ENCODE measurements at regions not wholly inside any gene's neighbourhood (a gene's known extent, or its start where the extent isn't known, plus 50 kb on each side); places are given as distances from the start of the nearest gene placed in this dataset.
A peak's percentile ranks its signal among the peaks of the same experiment; 100 is the strongest.

GRCh38 chr4:141290771-141291170 lies 70.1 kb downstream of the ZNF330 start:
- DNase-seq (ENCODE audit: low read depth), result no peak

- no peak for DNase-seq (ENCODE audit: low read depth)
Measured at GRCh38 chr4:141294306-141294705, 73.6 kb downstream of the ZNF330 start.

- no peak for DNase-seq (ENCODE audit: low read depth)
Measured at GRCh38 chr4:141301216-141301615, 80.5 kb downstream of the ZNF330 start.

- DNase-seq (ENCODE audit: low read depth), result no peak
Measured at GRCh38 chr4:141302924-141303323, 82.2 kb downstream of the ZNF330 start.

GRCh38 chr4:141304346-141304745 lies 83.7 kb downstream of the ZNF330 start:
- DNase-seq (ENCODE audit: low read depth), result no peak

GRCh38 chr4:141306331-141306730 lies 85.6 kb downstream of the ZNF330 start:
- no peak for DNase-seq (ENCODE audit: low read depth)

- peak; percentile 97 for DNase-seq (ENCODE audit: low read depth)
Measured at GRCh38 chr4:141307241-141307689, 86.6 kb downstream of the ZNF330 start.

- DNase-seq (ENCODE audit: low read depth), result no peak
Measured at GRCh38 chr4:141309874-141310273, 89.2 kb downstream of the ZNF330 start.

GRCh38 chr4:141311246-141312204 lies 90.8 kb downstream of the ZNF330 start:
- no peak for DNase-seq (ENCODE audit: low read depth)

- DNase-seq (ENCODE audit: low read depth), result no peak
Measured at GRCh38 chr4:141314627-141315026, 93.9 kb downstream of the ZNF330 start.

GRCh38 chr4:141328560-141329173 lies 108.0 kb downstream of the ZNF330 start:
- DNase-seq (ENCODE audit: low read depth), result no peak

GRCh38 chr4:141329174-141329569 lies 108.5 kb downstream of the ZNF330 start:
- DNase-seq (ENCODE audit: low read depth), result peak; percentile 39

GRCh38 chr4:141330616-141331015 lies 109.9 kb downstream of the ZNF330 start:
- DNase-seq (ENCODE audit: low read depth), result no peak

- no peak for DNase-seq (ENCODE audit: low read depth)
Measured at GRCh38 chr4:141331534-141332358, 111.1 kb downstream of the ZNF330 start.

- DNase-seq (ENCODE audit: low read depth), result peak; percentile 79
Measured at GRCh38 chr4:141332359-141333181, 111.9 kb downstream of the ZNF330 start.

- DNase-seq (ENCODE audit: low read depth), result peak; percentile 78
Measured at GRCh38 chr4:141333456-141334230, 112.9 kb downstream of the ZNF330 start.

GRCh38 chr4:141335166-141335565 lies 114.5 kb downstream of the ZNF330 start:
- peak; percentile 32 for DNase-seq (ENCODE audit: low read depth)

- no peak for DNase-seq (ENCODE audit: low read depth)
Measured at GRCh38 chr4:141338238-141338637, 117.5 kb downstream of the ZNF330 start.

GRCh38 chr4:141339391-141339790 lies 118.7 kb downstream of the ZNF330 start:
- DNase-seq (ENCODE audit: low read depth), result peak; percentile 71

- DNase-seq (ENCODE audit: low read depth), result peak; percentile 56
Measured at GRCh38 chr4:141339966-141340365, 119.3 kb downstream of the ZNF330 start.
